SU-DHL-6 (cell line): ENCODE measurements at regions not wholly inside any gene's neighbourhood (a gene's known extent, or its start where the extent isn't known, plus 50 kb on each side); places are given as distances from the start of the nearest gene placed in this dataset.

Experiments used
- CTCF ChIP-seq: fragments of 200-600 bp; sonication (generic); IDR thresholded peaks from one replicate; pipeline ENCODE4 v1.5.1; 2017; ENCODE audit warnings: antibody characterized with exemption, mild to moderate bottlenecking, low read length, moderate library complexity; ENCODE audit not compliant: insufficient read depth, poor library complexity, severe bottlenecking
- EZH2phosphoT487 ChIP-seq: fragments of 200-600 bp; sonication (generic), shearing (Covaris generic); conservative IDR thresholded peaks from 2 replicates; pipeline ENCODE4 v1.6.1; 2018; ENCODE audit warnings: mild to moderate bottlenecking, antibody characterized with exemption, low read length, moderate library complexity, mixed read lengths

GRCh38 chr5:57834829-57835608, 352.4 kb upstream of the ACTBL2 start:
- TF ChIP-seq CTCF (no peak), EZH2phosphoT487 (no peak)
